GM21576 (cell line): ENCODE measurements at regions not wholly inside any gene's neighbourhood (a gene's known extent, or its start where the extent isn't known, plus 50 kb on each side); places are given as distances from the start of the nearest gene placed in this dataset.

Experiments used
- ATAC-seq: cut with Tn5 transposase; IDR thresholded peaks from one replicate; pipeline ENCODE4 v1.9.1; 2021; ENCODE audit warnings: mild to moderate bottlenecking, moderate library complexity; ENCODE audit not compliant: unreplicated experiment

DNA sequence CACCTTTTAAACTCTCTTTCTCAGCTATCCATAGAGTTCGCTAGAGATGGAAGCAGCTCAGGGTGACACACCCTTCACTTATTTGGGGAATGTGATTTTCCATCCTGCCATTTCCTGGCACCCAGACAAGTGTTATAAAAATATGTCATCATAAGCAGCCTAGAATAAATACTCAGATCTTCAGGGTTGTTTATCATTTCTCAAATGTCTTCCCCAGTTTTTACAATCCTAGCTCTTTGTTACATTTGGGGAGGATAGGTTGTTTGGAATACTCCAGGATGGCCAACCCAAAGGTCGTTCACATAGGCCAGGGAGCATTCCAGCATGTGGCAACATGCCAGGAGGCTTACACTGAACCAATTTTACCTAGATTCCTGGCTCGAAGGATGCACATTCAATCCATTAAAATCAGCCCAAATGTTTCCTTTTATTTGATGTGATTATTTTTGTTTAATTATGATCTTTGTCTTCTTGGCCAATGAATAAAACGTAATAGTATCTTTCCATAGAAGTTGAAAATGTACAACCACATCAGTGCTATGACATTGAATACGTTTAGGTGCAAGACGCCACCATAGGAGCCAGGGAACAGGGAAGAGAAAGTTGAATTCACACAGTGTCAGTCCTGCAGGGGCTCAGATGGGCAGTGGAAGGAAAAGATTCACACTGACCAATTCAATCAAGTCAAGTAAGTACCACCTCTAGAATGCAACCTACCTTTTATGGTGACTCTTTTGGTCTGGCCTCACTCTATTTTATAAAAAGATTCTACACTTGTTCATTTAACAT lies 537.7 kb upstream of the MDFIC2 start:
- no peak for ATAC-seq

DNA sequence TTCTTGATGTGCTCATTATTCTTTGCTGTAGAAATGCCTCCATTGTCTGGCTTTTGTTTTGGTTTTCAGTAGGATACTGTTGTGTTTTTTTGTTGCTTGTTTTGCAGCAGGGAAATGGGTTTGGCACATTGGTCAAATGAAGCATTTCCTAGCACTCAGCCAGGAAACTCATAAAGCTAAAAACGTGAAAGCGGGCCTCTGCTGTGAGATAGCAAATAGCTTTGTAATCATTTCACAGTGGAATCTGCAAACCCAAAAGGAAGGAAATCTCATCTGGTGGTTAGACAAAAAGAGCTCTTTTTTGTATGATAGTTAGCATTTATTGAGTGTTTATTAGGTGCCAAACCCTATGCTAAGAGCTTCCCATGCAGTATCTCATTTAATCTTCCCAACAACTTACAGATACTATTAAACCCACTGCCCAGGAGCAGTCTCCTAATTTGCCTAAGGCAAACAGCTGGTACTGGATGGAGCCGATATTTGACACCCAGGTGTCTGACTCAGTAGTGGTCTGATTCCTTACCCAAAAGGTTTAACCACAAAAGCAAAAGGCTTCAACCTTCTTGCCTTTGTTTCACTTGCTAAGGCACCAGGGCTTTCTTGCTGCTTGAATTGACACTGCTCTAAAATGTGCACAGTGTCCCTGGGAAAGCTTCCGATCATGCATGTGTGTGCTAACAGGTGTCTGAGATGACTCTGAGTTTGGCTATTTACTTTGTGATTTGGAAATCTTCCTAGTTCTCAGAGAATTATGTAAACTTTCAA lies 527.9 kb upstream of the MDFIC2 start:
- ATAC-seq, result no peak

DNA sequence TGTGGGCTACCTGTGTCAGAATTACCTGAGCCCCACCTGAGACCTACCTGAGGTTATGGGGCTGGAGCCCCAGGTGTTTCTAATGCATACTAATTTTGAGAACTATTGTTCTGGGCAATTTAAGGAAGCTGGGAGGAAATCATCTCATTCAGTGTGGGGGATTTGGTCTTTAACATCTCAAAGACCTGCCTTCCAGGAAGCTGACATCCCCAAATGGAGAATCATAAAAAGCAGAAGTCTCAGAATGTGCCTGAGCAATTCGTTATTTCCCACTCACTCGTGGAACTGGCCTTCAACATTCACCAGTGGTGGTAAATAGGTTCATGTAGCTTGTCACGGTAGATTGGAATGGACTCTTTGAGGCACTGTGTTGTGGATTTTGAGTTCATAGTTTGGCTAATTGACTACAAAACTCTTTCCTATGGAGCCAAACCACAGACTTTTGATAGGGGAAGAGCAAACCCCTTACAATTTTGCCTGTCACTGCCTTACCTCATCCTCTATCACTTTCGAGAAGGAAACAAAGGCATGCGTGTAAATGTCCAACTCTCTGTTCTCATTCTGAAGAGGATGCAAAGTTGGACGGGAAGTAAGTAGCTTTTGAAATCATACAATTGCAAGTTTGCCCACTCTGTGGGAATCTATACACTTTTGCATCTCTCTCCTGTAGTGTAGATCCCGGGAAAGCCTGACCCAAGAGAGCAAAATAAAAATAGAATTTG lies 521.0 kb upstream of the MDFIC2 start:
- no peak for ATAC-seq

DNA sequence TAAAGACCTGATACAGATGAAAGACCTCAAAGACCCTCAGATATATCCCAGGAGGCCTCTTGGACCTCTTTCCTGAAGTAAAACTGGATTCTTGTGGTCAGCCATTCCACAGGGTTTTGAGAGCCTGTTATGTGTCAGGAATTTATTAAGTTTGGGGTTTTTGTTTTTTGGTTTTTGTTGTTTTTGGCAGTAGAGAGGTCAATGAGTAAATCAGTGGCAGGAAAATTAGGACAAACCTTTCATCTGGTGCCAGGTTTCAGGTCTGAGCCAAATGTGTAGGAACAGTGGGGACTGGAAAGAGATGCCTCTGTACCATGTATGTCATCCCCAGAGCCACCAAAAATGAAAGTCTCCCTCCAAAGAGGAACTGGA lies 520.4 kb upstream of the MDFIC2 start:
- ATAC-seq, result no peak

- ATAC-seq, result no peak
Observed at GRCh38 chr3:70832089-70832833, 519.8 kb upstream of the MDFIC2 start.

GRCh38 chr3:70829092-70829491 lies 516.7 kb upstream of the MDFIC2 start:
- no peak for ATAC-seq

DNA sequence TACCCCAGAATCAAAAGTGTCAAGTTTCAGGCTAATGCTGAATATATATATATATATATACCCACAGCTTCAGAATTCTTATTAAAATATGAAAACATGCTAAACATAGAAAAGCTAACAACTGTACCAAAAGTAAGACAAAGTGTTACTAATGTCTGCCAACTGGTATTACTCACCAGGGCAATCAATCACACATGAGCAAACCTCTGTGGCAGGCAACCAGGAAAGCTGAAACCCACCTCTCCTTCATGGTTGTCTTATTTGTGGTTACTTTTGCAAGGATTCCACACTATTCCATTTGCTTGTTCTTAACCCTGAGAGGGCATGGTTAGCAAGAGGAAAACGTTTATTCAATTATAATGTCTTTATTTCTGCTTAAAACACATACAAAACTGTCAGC lies 512.3 kb upstream of the MDFIC2 start:
- no peak for ATAC-seq

DNA sequence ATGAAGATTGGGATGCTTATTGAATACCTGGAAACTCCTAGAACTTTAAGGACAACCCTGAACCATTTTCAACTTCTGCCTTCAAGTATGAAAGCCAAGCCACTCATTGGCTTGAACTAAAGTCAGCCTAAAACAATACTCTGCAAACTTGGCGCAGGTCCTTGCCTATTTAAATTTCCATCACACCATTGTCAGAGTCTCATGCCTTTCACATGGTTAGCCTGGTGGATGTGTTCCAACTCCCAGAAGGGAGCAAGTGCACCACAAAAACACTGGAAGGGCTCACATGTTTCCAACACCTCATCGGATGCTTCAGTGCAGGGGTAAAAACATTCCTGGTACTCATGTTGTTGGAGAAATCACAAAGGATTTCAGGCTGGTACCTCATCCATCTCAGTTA lies 511.6 kb upstream of the MDFIC2 start:
- no peak for ATAC-seq

GRCh38 chr3:70823622-70824021 lies 511.2 kb upstream of the MDFIC2 start:
- no peak for ATAC-seq

DNA sequence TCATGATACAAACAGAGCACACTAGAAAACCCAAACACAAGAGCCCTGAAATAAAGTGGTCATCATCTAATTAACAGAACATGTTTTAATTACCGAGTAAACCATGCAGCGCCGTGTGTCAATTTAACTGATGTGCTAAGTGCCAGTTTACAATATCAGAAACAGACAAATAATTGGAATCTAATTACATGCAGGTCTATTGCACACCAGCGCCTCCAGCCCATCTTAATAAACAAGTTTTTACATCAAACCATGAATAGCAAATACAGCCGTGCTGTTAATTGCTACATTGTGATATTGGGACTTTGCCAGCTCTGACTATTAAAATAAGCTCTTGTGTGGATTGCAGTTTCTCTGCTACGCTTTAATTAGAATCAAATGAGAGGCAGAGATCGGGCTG lies 510.2 kb upstream of the MDFIC2 start:
- no peak for ATAC-seq

DNA sequence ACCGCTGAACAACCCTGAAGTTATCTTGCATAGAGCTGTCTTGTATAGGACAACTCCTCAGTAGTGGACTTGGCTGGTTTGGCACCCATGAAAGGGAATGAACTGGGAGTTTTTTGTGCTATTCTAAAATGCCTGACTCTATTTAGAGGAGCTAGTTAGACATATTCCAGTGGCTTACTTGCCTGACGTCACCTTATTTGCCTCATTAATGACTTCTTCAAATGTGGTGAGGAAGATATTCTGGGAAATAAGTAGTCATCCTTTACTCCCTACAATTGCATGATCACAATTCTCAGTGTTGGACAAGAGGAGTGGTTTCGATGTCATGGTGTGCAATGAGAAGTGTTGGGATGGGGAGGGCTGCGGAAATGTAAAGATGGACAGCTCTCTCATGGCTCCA lies 509.2 kb upstream of the MDFIC2 start:
- ATAC-seq, result no peak

DNA sequence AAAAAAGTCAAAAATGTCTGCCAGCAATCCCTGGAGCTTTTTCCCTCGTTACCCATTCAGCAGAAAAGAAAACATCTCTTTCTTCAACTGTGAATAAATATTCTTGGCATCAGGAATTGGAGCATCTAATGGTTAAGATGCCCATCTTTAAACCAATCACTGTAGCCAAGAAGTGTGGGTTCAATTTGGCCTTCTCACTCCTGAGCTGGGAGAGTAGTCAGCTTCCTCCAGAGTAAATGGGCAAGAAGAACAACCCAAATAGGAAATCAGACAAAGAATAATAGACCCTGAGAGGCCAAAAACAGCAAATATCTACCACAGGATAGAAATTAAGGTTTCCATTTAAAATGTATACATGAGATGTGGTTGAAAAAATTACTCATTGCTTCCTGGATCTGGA lies 508.0 kb upstream of the MDFIC2 start:
- ATAC-seq, result no peak

DNA sequence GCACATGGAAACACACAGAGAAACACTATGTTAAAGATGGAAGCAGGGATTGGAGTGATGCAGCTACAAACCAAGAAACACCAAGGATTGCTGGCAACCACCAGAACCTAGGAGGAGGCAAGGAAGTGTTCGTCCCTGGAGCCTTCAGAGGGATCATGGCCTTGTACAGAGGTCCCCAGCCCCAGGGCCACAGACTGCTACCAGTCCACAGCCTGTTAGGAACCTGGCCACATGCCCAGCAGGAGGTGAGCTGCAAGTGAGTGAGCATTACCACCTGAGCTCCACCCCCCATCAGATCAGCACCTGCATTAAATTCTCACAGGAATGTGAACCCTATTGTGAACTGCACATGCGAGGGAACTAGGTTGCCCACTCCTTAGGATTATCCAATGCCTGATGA lies 505.7 kb upstream of the MDFIC2 start:
- no peak for ATAC-seq

- no peak for ATAC-seq
Observed at GRCh38 chr3:70816346-70816745, 503.9 kb upstream of the MDFIC2 start.

- ATAC-seq, result no peak
Observed at GRCh38 chr3:70815817-70816216, 503.4 kb upstream of the MDFIC2 start.

DNA sequence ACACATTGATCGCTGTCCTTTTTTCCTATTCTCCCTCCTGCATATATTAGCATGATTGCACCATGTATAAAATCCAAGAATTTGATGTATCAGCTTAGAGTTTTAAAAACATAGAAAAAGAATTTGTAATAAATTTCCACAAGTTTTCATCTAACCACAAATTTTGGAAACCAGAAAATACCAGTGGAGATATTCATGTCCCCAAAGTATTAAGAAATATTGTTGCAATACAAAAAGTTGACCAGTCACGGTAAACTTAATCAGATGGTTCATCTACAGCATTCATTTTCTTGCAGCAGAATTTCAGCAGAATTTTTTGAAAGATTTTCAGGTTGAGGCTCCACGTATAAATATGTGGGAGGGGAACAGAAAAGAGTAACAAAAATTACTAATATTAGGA lies 500.9 kb upstream of the MDFIC2 start:
- no peak for ATAC-seq

DNA sequence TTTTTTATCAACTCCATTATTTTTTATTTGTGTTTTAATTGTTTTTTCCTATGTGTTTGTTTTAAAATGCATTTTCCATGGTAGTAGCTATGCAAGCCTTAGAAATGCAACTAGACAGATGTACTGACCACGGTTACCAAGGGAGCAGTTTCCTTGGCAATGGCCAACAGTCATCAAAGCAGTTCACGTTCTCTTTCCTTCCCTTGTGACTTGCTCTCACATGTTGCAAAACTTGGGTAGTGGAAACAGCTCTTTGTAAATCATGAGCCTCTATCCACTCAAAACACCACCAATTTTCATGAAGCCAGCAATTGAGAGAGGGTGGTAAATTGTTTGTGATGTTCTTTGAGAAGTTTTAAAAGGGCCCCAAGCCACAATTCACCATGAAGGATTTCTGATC lies 499.4 kb upstream of the MDFIC2 start:
- ATAC-seq, result no peak

DNA sequence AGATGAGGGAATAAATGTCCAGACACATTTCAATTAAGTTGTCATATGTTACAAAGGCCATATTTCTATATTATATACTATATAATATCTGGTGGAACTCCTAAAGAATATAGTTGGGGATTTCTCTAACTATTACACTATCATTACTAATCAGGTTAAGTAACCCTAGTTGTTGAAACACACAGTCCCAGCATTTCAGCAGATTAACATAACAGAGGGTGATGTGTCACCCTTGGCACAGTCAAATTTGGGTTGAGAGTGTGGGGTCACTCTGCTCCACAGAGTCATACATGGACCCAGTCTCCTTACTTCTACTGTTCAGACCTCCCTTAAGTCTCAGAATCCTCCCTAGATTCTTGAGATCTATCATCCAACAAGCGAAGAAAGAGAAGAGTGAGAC lies 496.4 kb upstream of the MDFIC2 start:
- no peak for ATAC-seq

- ATAC-seq, result no peak
Observed at GRCh38 chr3:70806556-70806955, 494.1 kb upstream of the MDFIC2 start.

DNA sequence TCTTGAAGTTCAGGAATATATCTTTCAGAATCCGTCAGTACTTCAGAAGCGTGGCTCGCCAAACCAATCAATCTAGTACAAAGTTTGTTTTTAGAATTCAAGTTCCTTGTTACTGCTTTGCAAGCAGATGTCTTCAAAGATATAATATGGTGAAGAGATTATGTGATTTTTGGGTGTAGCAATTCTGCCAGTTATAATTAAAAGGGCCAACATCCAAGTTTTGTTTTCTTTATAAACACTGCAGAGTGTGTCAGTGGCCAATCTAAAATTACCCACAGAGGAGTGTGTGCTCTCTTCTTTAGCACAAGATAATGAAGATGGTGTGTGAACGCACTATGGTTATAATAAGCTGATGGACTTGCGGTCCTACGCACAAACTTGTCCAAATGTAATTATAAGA lies 493.6 kb upstream of the MDFIC2 start:
- no peak for ATAC-seq
